HepG2 (cell line): ENCODE measurements at regions not wholly inside any gene's neighbourhood (a gene's known extent, or its start where the extent isn't known, plus 50 kb on each side); places are given as distances from the start of the nearest gene placed in this dataset.

Experiments
- ATAC-seq: fragments of 200-7000 bp; cut with Tn5 transposase; 3 replicates; pipeline ENCODE4 v1.9.1; 2020; ENCODE audit warnings: mild to moderate bottlenecking, moderate library complexity
- BruUV-seq: library from RNA; stranded (reverse); fragments of 400-500 nt; replicated peaks from 2 replicates; lab custom pipeline; 2021; lab: Mats Ljungman, UMichigan
- CTCF ChIA-PET: fragments of 300-600 bp; formaldehyde crosslinking; extraction: SDS; loops from one replicate; lab custom pipeline; 2021; ENCODE audit warnings: low total read pairs, inconsistent platforms, low intra/inter-chr PET ratio; lab: Yijun Ruan, JAX
- POLR2A ChIA-PET: fragments of 350-600 bp; sonication (Branson Sonifier 250); formaldehyde crosslinking; loops from one replicate; lab custom pipeline; 2020; ENCODE audit warnings: antibody characterized with exemption, inconsistent platforms; lab: Yijun Ruan, JAX
- DNase-seq: peaks from one replicate; pipeline ENCODE4 v3.0.0-alpha.2; 2015; ENCODE audit warnings: low spot score
- FAIRE-seq: peaks from 3 replicates; lab custom pipeline; 2011; peaks lifted over from hg19 to GRCh38; lab: Jason Lieb, UNC
- H2AFZ ChIP-seq: one replicate; pipeline ENCODE4 v1.6.1; 2011; ENCODE audit warnings: low read length, inconsistent platforms
- H3K27ac ChIP-seq: fragments of 300-600 bp; 3 replicates; pipeline ENCODE4 v1.8.0; 2011; ENCODE audit warnings: mixed run types, mild to moderate bottlenecking, mixed read lengths, low read length, inconsistent platforms; ENCODE audit not compliant: insufficient read depth; ENCODE audit errors: extremely low read length
- H3K27me3 ChIP-seq, 2 experiments: fragments of 200-600 bp in 1 of 2; 2 replicates in 1 of 2; 3 replicates in 1 of 2; pipeline versions ENCODE4 v1.6.0 to v1.8.0; 2011; ENCODE audit warnings: low read length in 2 of 2, mild to moderate bottlenecking in 2 of 2, moderate library complexity in 2 of 2, inconsistent platforms in 1 of 2; ENCODE audit not compliant: insufficient read depth in 2 of 2, control insufficient read depth in 1 of 2
- H3K36me3 ChIP-seq, 2 experiments: fragments of 200-600 bp in 1 of 2; replicated peaks in 1 of 2; 2 replicates in 1 of 2; 3 replicates in 1 of 2; pipeline versions ENCODE4 v1.5.1 to v1.8.0; 2011; ENCODE audit warnings: low read length in 2 of 2, inconsistent platforms in 1 of 2; ENCODE audit not compliant: insufficient read depth in 2 of 2, control insufficient read depth in 1 of 2
- H3K4me1 ChIP-seq: 2 replicates; pipeline ENCODE4 v1.5.1; 2012; ENCODE audit warnings: low read length, inconsistent platforms; ENCODE audit not compliant: insufficient read depth
- H3K4me2 ChIP-seq: 2 replicates; pipeline ENCODE4 v1.6.0; 2011; ENCODE audit warnings: low read depth, low read length, inconsistent platforms
- H3K4me3 ChIP-seq, 3 experiments: fragments of 200-600 bp in 1 of 3; sonication (generic), shearing (Covaris generic) in 1 of 3; replicated peaks in 1 of 3; 2 replicates each; pipeline ENCODE4 v1.5.1; 2011 to 2016; ENCODE audit warnings: low read length in 3 of 3, inconsistent platforms in 2 of 3, low read depth in 2 of 3, mild to moderate bottlenecking in 2 of 3, control low read depth in 1 of 3, mixed read lengths in 1 of 3; ENCODE audit not compliant: insufficient read depth in 1 of 3
- H3K79me2 ChIP-seq: one replicate; pipeline ENCODE4 v1.6.1; 2011; ENCODE audit warnings: low read length, inconsistent platforms; ENCODE audit not compliant: insufficient read depth
- H3K9ac ChIP-seq: 2 replicates; pipeline ENCODE4 v1.6.0; 2011; ENCODE audit warnings: mild to moderate bottlenecking, low read depth, low read length, inconsistent platforms; ENCODE audit not compliant: insufficient read depth
- H3K9me3 ChIP-seq: 2 replicates; pipeline ENCODE4 v1.5.1; 2012; ENCODE audit warnings: mild to moderate bottlenecking, low read length
- H4K20me1 ChIP-seq: 2 replicates; pipeline ENCODE4 v1.6.0; 2011; ENCODE audit warnings: inconsistent platforms, mild to moderate bottlenecking, low read length, moderate library complexity; ENCODE audit not compliant: insufficient read depth
- BHLHE40 ChIP-seq: IDR thresholded peaks from 2 replicates; pipeline ENCODE4 v1.6.1; 2011; ENCODE audit warnings: low read length, improper control_type of control experiment
- CHD2 ChIP-seq: IDR thresholded peaks from 2 replicates; pipeline ENCODE4 v1.6.1; 2011; ENCODE audit warnings: low read depth, low read length, improper control_type of control experiment
- HDAC2 ChIP-seq: sonication (generic); formaldehyde crosslinking; IDR thresholded peaks from 2 replicates; pipeline ENCODE4 v1.4.0; 2020; ENCODE audit warnings: missing genetic modification reagents
- MXD1 ChIP-seq: sonication (generic); formaldehyde crosslinking; IDR thresholded peaks from 2 replicates; pipeline ENCODE4 v1.4.0; 2020; ENCODE audit warnings: mild to moderate bottlenecking, missing genetic modification reagents
- RAD51 ChIP-seq: fragments of 450-650 bp; IDR thresholded peaks from 2 replicates; pipeline ENCODE4 v1.6.1; 2016; ENCODE audit warnings: borderline replicate concordance
- ZBTB4 ChIP-seq: sonication (generic); formaldehyde crosslinking; IDR thresholded peaks from 2 replicates; pipeline ENCODE4 v1.4.0; 2020; ENCODE audit warnings: missing genetic modification reagents, mild to moderate bottlenecking, borderline replicate concordance
- ZFYVE20 ChIP-seq: sonication (generic); formaldehyde crosslinking; IDR thresholded peaks from 2 replicates; pipeline ENCODE4 v1.8.0; 2023; ENCODE audit warnings: low read depth, mild to moderate bottlenecking, moderate library complexity, missing genetic modification reagents, borderline replicate concordance
- ZNF30 ChIP-seq: sonication (generic); formaldehyde crosslinking; IDR thresholded peaks from 2 replicates; pipeline ENCODE4 v1.5.0; 2020; ENCODE audit warnings: mild to moderate bottlenecking, missing genetic modification reagents
- ZNF432 ChIP-seq: sonication (generic); formaldehyde crosslinking; IDR thresholded peaks from 2 replicates; pipeline ENCODE4 v1.5.0; 2020; ENCODE audit warnings: missing genetic modification reagents, mild to moderate bottlenecking, borderline replicate concordance
- WGBS: methylation state at CpG from one replicate; pipeline ENCODE4 v1.1.6; 2017; ENCODE audit warnings: low lambda C conversion rate; 5-methylcytosine and 5-hydroxymethylcytosine counted together
- in situ Hi-C: cut with HindIII; loops from 2 replicates; pipeline ENCODE4 v1.10.0; 2017; ENCODE audit warnings: low pct_unique_long_range_greater_than_20kb; ENCODE audit not compliant: extremely low pct_ligation_motif_present
- intact Hi-C: fragments of 100-400 bp; cut with micrococcal nuclease; formaldehyde crosslinking; loops from one replicate; pipeline ENCODE4 v1.10.0; 2022; ENCODE audit not compliant: unreplicated experiment

DNA sequence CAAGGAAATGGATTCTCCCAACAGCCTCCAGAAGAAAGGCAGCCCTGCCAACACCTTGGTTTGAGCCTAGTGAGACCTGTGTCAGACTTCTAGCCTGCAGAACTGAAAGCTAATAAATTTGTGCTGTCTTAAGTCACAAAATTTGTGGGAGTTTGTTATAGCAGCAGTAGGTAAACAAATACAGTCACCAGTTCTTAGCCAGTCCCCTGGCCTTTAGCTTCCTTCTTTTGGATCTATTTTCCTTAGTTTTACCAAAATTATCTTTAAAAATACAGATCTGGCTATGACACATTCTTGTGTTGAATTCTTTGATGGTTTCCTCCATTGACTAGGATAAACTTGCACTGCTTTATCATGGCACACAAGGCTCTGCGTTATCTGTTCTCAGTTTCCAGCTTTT lies 697.9 kb upstream of the FANCL start (continued):
- TF ChIP-seq ZBTB4 (CRISPR knock-in tag) = no peak
- no peak for TF ChIP-seq ZNF30
- no peak for TF ChIP-seq MXD1 (CRISPR knock-in tag)
- TF ChIP-seq CHD2 = no peak
- no peak for TF ChIP-seq ZNF432 (CRISPR knock-in tag)
- TF ChIP-seq HDAC2 = no peak

DNA sequence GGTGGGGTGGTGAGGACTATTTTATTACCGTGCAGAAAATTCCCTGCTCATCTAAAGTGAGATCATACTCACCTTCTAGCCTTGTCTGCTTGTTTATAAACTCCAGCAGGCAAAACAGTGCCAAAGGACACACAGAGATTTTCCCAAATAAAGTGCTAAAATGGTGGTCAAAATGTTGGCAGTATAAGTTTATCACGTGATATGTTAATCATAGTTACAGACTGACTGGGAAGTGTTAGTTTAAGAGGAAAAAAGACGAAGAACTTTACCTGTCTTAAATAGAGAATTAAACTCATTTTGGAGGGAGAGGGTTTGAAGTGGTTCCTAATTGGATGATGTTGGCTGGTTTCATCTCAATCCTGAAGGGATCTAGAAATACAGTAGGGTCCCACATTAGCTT lies 691.7 kb upstream of the FANCL start:
- TF ChIP-seq ZFYVE20 (CRISPR knock-in tag) (no peak), RAD51 (peak; percentile 80), BHLHE40 (no peak)
- TF ChIP-seq, all 625 proteins: peak for 1
- WGBS = 1% methylated on average over 3 of the region's 3 CpGs
- Histone ChIP-seq H3K9ac (no peak overlapping the region), H2AFZ (no peak overlapping the region), H3K36me3 (no peaks in the 10 kb centered on the region), H3K4me2 (no peak overlapping the region), H4K20me1 (no peaks in the 10 kb centered on the region), H3K79me2 (no peaks in the 10 kb centered on the region), H3K4me1 (no peaks in the 10 kb centered on the region), H3K9me3 (no peaks in the 10 kb centered on the region), H3K4me3 (no peak overlapping the region), H3K27me3 (no peaks in the 10 kb centered on the region), H3K27ac (no peak overlapping the region)
- intact Hi-C loops = no loop called here
- ATAC-seq = no peak
- no TSS peak for BruUV-seq
- no peak for DNase-seq
- FAIRE-seq = no peak
- POLR2A ChIA-PET = no interaction called here
- CTCF ChIA-PET = no interaction called here
- in situ Hi-C loops = no loop called here
